B cell (primary cell): ENCODE measurements at regions not wholly inside any gene's neighbourhood (a gene's known extent, or its start where the extent isn't known, plus 50 kb on each side); places are given as distances from the start of the nearest gene placed in this dataset.

Experiments used
- ATAC-seq: fragments of 200-7000 bp; cut with Tn5 transposase; one replicate; pipeline ENCODE4 v1.10.0; 2021; ENCODE audit warnings: low read depth, mild to moderate bottlenecking, moderate number of reproducible peaks, moderate library complexity
- CTCF ChIA-PET: fragments of 350-600 bp; sonication (Branson Sonifier 250); formaldehyde crosslinking; loops from one replicate; lab custom pipeline; 2021; ENCODE audit warnings: antibody characterized with exemption, inconsistent platforms; lab: Charles Lee
- POLR2A ChIA-PET: fragments of 350-600 bp; sonication (Branson Sonifier 250); formaldehyde crosslinking; loops from one replicate; lab custom pipeline; 2021; ENCODE audit warnings: antibody characterized with exemption; lab: Charles Lee
- DNase-seq: peaks from one replicate; pipeline ENCODE4 v3.0.0; 2013
- H2AFZ ChIP-seq: 2 replicates; pipeline ENCODE4 v1.6.1; 2012; ENCODE audit warnings: mild to moderate bottlenecking, low read depth, low read length; ENCODE audit not compliant: insufficient read depth, poor library complexity, severe bottlenecking
- H3K27ac ChIP-seq, 2 donors: 1 replicate in 1 of 2; 2 replicates in 1 of 2; pipeline ENCODE4 v1.5.1; 2012 to 2013; ENCODE audit warnings: low read length in 2 of 2, mild to moderate bottlenecking in 2 of 2, moderate library complexity in 1 of 2
- H3K27me3 ChIP-seq, 4 experiments: fragments of 200-600 bp in 1 of 4; sonication (generic) in 1 of 4; replicated peaks in 1 of 4; 1 replicate in 2 of 4; 2 replicates in 2 of 4; pipeline versions ENCODE4 v1.6.1 to v1.7.0; 2013 to 2016; ENCODE audit warnings: low read length in 3 of 4, mild to moderate bottlenecking in 2 of 4, mixed read lengths in 1 of 4, moderate library complexity in 1 of 4; ENCODE audit not compliant: insufficient read depth in 4 of 4, control insufficient read depth in 3 of 4; ENCODE audit errors: control extremely low read depth in 1 of 4
- H3K36me3 ChIP-seq, 2 experiments: replicated peaks in 1 of 2; 1 replicate in 1 of 2; 2 replicates in 1 of 2; pipeline versions ENCODE4 v1.6.1 to v1.7.1; 2013; ENCODE audit warnings: low read length in 1 of 2; ENCODE audit not compliant: insufficient read depth in 2 of 2, control insufficient read depth in 1 of 2; ENCODE audit errors: control extremely low read depth in 1 of 2, extremely low read depth in 1 of 2
- H3K4me1 ChIP-seq, 2 donors: fragments of 200-600 bp in 1 of 2; sonication (generic) in 1 of 2; 1 replicate in 1 of 2; 2 replicates in 1 of 2; pipeline versions ENCODE4 v1.5.1 to v1.6.1; 2013 to 2017; ENCODE audit warnings: low read length in 2 of 2; ENCODE audit not compliant: control insufficient read depth in 2 of 2, insufficient read depth in 2 of 2
- H3K4me2 ChIP-seq: replicated peaks from 2 replicates; pipeline ENCODE3; 2012; ENCODE audit warnings: mild to moderate bottlenecking, low read depth, low read length; ENCODE audit not compliant: poor library complexity, severe bottlenecking
- H3K4me3 ChIP-seq, 5 experiments: fragments of 200-600 bp in 1 of 5; sonication (generic) in 1 of 5; 1 replicate in 3 of 5; 2 replicates in 2 of 5; pipeline versions ENCODE4 v1.5.1 to v1.7.0; 2011 to 2016; ENCODE audit warnings: low read length in 4 of 5, mild to moderate bottlenecking in 4 of 5, low read depth in 2 of 5, control low read depth in 1 of 5, moderate library complexity in 1 of 5; ENCODE audit not compliant: insufficient read depth in 1 of 5; ENCODE audit errors: control extremely low read depth in 1 of 5, extremely low read depth in 1 of 5
- H3K79me2 ChIP-seq: fragments of 200-600 bp; sonication (generic); one replicate; pipeline ENCODE4 v1.6.0; 2016; ENCODE audit warnings: low read length; ENCODE audit not compliant: control insufficient read depth, insufficient read depth
- H3K9ac ChIP-seq: fragments of 200-600 bp; sonication (generic); 2 replicates; pipeline ENCODE4 v1.6.1; 2017; ENCODE audit warnings: mild to moderate bottlenecking, low read length, moderate library complexity
- H3K9me3 ChIP-seq, 3 donors: one replicate each; pipeline versions ENCODE4 v1.6.1 to v1.7.1; 2013; ENCODE audit warnings: low read length in 2 of 3; ENCODE audit not compliant: control insufficient read depth in 2 of 3, insufficient read depth in 1 of 3; ENCODE audit errors: control extremely low read depth in 1 of 3
- H4K20me1 ChIP-seq: 2 replicates; pipeline ENCODE4 v1.6.0; 2012; ENCODE audit warnings: mild to moderate bottlenecking, low read length; ENCODE audit not compliant: insufficient read depth, control insufficient read depth, poor library complexity, severe bottlenecking
- H3K27ac Mint-ChIP-seq: one replicate; pipeline ENCODE4 v1.8.0; 2021; ENCODE audit warnings: mixed read lengths
- H3K27me3 Mint-ChIP-seq: one replicate; pipeline ENCODE4 v1.8.0; 2021; ENCODE audit warnings: mixed read lengths
- H3K4me1 Mint-ChIP-seq: one replicate; pipeline ENCODE4 v1.8.0; 2021; ENCODE audit warnings: mixed read lengths
- H3K4me3 Mint-ChIP-seq: one replicate; pipeline ENCODE4 v1.8.0; 2021; ENCODE audit warnings: mixed read lengths
- H3K9me3 Mint-ChIP-seq: one replicate; pipeline ENCODE4 v1.8.0; 2022; ENCODE audit warnings: mixed read lengths; ENCODE audit not compliant: insufficient read depth
- CTCF ChIP-seq: fragments of 200-600 bp; IDR thresholded peaks from one replicate; pipeline ENCODE4 v1.8.0; 2022; ENCODE audit warnings: antibody characterized with exemption, mild to moderate bottlenecking
- EZH2 ChIP-seq: IDR thresholded peaks from 2 replicates; pipeline ENCODE4 v1.6.1; 2012; ENCODE audit warnings: borderline replicate concordance, low read depth, mild to moderate bottlenecking, moderate library complexity, low read length; ENCODE audit not compliant: insufficient read depth, poor library complexity, severe bottlenecking
- WGBS: methylation state at CpG from one replicate; pipeline ENCODE4 v1.1.5; 2013; ENCODE audit warnings: missing lambda C conversion rate; ENCODE audit not compliant: insufficient coverage; 5-methylcytosine and 5-hydroxymethylcytosine counted together
- intact Hi-C: fragments of 100-400 bp; cut with micrococcal nuclease; formaldehyde crosslinking; loops from one replicate; pipeline ENCODE4 v1.10.0; 2022

- H3K27ac ChIP-seq, result no peak overlapping the region
- no CpG with 5 or more reads among the region's 5 CpGs for WGBS
- ChIA-PET CTCF (no interaction called here), POLR2A (no interaction called here)
- H3K79me2 ChIP-seq, result no peaks in the 10 kb centered on the region
- H3K9me3 Mint-ChIP-seq, result no peaks in the 10 kb centered on the region
- H3K4me2 ChIP-seq, result no peak overlapping the region
- H2AFZ ChIP-seq, result no peak overlapping the region
- H3K4me3 ChIP-seq, result no peak overlapping the region
- H3K4me1 ChIP-seq, result no peaks in the 10 kb centered on the region
- no peaks in the 10 kb centered on the region for H3K27me3 Mint-ChIP-seq
- H3K9me3 ChIP-seq, result no peaks in the 10 kb centered on the region
- H3K36me3 ChIP-seq, result no peaks in the 10 kb centered on the region
- DNase-seq, result no peak
- H3K4me3 Mint-ChIP-seq, result no peak overlapping the region
- intact Hi-C loops, result no loop called here
- no peak overlapping the region for H3K27ac Mint-ChIP-seq
- no peaks in the 10 kb centered on the region for H4K20me1 ChIP-seq
- H3K4me1 Mint-ChIP-seq, result no peaks in the 10 kb centered on the region
- no peaks in the 10 kb centered on the region for H3K27me3 ChIP-seq
- no peak overlapping the region for H3K9ac ChIP-seq
- ATAC-seq, result no peak
- TF ChIP-seq CTCF, result no peak
- TF ChIP-seq EZH2, result no peak
Measured at GRCh38 chr3:161567577-161568361, 71.2 kb downstream of the OTOL1 start.

DNA sequence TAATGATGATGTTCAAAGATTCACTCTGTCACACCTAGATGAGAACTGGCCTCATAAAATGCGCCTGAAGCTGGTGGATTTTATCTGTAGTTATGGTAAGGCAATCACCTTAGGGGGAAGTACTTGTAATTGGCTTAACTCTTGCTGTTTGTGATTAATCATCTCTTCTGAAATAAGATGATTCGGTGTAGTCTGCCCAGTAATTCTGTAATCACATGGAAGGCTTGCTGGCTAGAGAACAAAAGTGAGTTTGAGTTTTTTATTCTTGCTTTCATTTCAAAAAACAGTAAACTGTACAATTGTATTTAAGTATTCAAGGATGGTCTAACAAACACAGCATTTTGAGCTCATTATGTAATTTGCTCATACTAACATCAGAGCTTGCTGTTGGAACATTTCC, 72.1 kb downstream of the OTOL1 start:
- no peak overlapping the region for H3K27ac Mint-ChIP-seq
- H3K4me3 Mint-ChIP-seq, result no peak overlapping the region
- Histone ChIP-seq H3K4me3 (no peak overlapping the region), H4K20me1 (no peaks in the 10 kb centered on the region), H2AFZ (no peak overlapping the region), H3K9ac (no peak overlapping the region), H3K4me1 (no peaks in the 10 kb centered on the region), H3K36me3 (no peaks in the 10 kb centered on the region), H3K4me2 (no peak overlapping the region), H3K9me3 (no peaks in the 10 kb centered on the region), H3K27me3 (no peaks in the 10 kb centered on the region), H3K27ac (no peak overlapping the region), H3K79me2 (no peaks in the 10 kb centered on the region)
- intact Hi-C loops, result no loop called here
- no peak for ATAC-seq
- DNase-seq, result no peak
- H3K4me1 Mint-ChIP-seq, result no peaks in the 10 kb centered on the region
- 67% methylated on average over 1 of the region's 2 CpGs for WGBS
- POLR2A ChIA-PET, result no interaction called here
- H3K9me3 Mint-ChIP-seq, result no peaks in the 10 kb centered on the region
- TF ChIP-seq EZH2, result no peak
- TF ChIP-seq CTCF, result no peak
- CTCF ChIA-PET, result no interaction called here
- no peaks in the 10 kb centered on the region for H3K27me3 Mint-ChIP-seq
